Spinal cord (tissue), 9 donors: ENCODE measurements at regions not wholly inside any gene's neighbourhood (a gene's known extent, or its start where the extent isn't known, plus 50 kb on each side); places are given as distances from the start of the nearest gene placed in this dataset.

ENCODE experiments used
- DNase-seq, 6 donors: peaks; one replicate each; pipeline versions ENCODE4 v3.0.0 to v3.0.0-alpha.2; 2013 to 2015; ENCODE audit warnings: low spot score in 6 of 6, low read depth in 4 of 6
- H3K27ac ChIP-seq: one replicate; pipeline ENCODE4 v1.5.1; 2013; ENCODE audit warnings: low read depth, low read length, control low read depth
- H3K27me3 ChIP-seq: one replicate; pipeline ENCODE4 v1.6.1; 2013; ENCODE audit warnings: low read length; ENCODE audit not compliant: control insufficient read depth, insufficient read depth
- H3K36me3 ChIP-seq: one replicate; pipeline ENCODE4 v1.6.1; 2013; ENCODE audit warnings: low read length; ENCODE audit not compliant: control insufficient read depth, insufficient read depth
- H3K4me1 ChIP-seq: one replicate; pipeline ENCODE4 v1.6.1; 2013; ENCODE audit warnings: low read length; ENCODE audit not compliant: control insufficient read depth, insufficient read depth
- H3K4me3 ChIP-seq: one replicate; pipeline ENCODE4 v1.5.1; 2013; ENCODE audit warnings: low read depth, low read length, control low read depth
- H3K9me3 ChIP-seq: one replicate; pipeline ENCODE4 v1.6.1; 2013; ENCODE audit warnings: low read length; ENCODE audit not compliant: control insufficient read depth, insufficient read depth
- WGBS: methylation state at CpG from one replicate; pipeline ENCODE4 v1.1.5; 2013; ENCODE audit warnings: missing lambda C conversion rate; ENCODE audit not compliant: insufficient coverage; 5-methylcytosine and 5-hydroxymethylcytosine counted together
- donor health status: healthy.

GRCh38 chrX:79300856-79301255 is 66.3 kb downstream of the ITM2A start:
- Histone ChIP-seq H3K4me1 (no peaks in the 10 kb centered on the region), H3K27ac (no peak overlapping the region), H3K9me3 (no peaks in the 10 kb centered on the region), H3K27me3 (no peaks in the 10 kb centered on the region), H3K36me3 (no peaks in the 10 kb centered on the region), H3K4me3 (no peak overlapping the region)
- no peak for DNase-seq
- no CpG with 5 or more reads among the region's 2 CpGs for WGBS

GRCh38 chrX:79290596-79290995 is 76.5 kb downstream of the ITM2A start:
- no peak for DNase-seq
- 48% methylated on average over 3 of the region's 3 CpGs for WGBS
- no peaks in the 10 kb centered on the region for H3K4me1 ChIP-seq
- no peaks in the 10 kb centered on the region for H3K36me3 ChIP-seq
- no peaks in the 10 kb centered on the region for H3K27me3 ChIP-seq
- no peak overlapping the region for H3K27ac ChIP-seq
- no peaks in the 10 kb centered on the region for H3K9me3 ChIP-seq
- H3K4me3 ChIP-seq = no peak overlapping the region

GRCh38 chrX:79288733-79289132 is 78.4 kb downstream of the ITM2A start:
- DNase-seq = no peak
- no peaks in the 10 kb centered on the region for H3K36me3 ChIP-seq
- no peaks in the 10 kb centered on the region for H3K4me1 ChIP-seq
- no peak overlapping the region for H3K4me3 ChIP-seq
- no peaks in the 10 kb centered on the region for H3K27me3 ChIP-seq
- no peaks in the 10 kb centered on the region for H3K9me3 ChIP-seq
- 60% methylated on average over 3 of the region's 3 CpGs for WGBS
- no peak overlapping the region for H3K27ac ChIP-seq

- H3K4me1 ChIP-seq = no peaks in the 10 kb centered on the region
- no peak overlapping the region for H3K4me3 ChIP-seq
- DNase-seq = no peak
- H3K27ac ChIP-seq = no peak overlapping the region
- no peaks in the 10 kb centered on the region for H3K27me3 ChIP-seq
- WGBS = 40% methylated on average over 1 of the region's 1 CpG
- no peaks in the 10 kb centered on the region for H3K36me3 ChIP-seq
- H3K9me3 ChIP-seq = no peaks in the 10 kb centered on the region
Measured at GRCh38 chrX:79287724-79288123, 79.4 kb downstream of the ITM2A start.

- Histone ChIP-seq H3K27ac (no peak overlapping the region), H3K9me3 (no peaks in the 10 kb centered on the region), H3K27me3 (no peaks in the 10 kb centered on the region), H3K4me3 (no peak overlapping the region), H3K4me1 (no peaks in the 10 kb centered on the region), H3K36me3 (no peaks in the 10 kb centered on the region)
- WGBS = 83% methylated on average over 1 of the region's 1 CpG
- no peak for DNase-seq
Measured at GRCh38 chrX:79281775-79282174, 85.4 kb downstream of the ITM2A start.

- Histone ChIP-seq H3K36me3 (no peaks in the 10 kb centered on the region), H3K4me3 (no peak overlapping the region), H3K27me3 (no peaks in the 10 kb centered on the region), H3K4me1 (no peaks in the 10 kb centered on the region), H3K9me3 (no peaks in the 10 kb centered on the region), H3K27ac (no peak overlapping the region)
- WGBS = no CpG with 5 or more reads among the region's 4 CpGs
- peak in 1 of 6 donors; percentile 8 for DNase-seq
Measured at GRCh38 chrX:79270401-79270800, 96.7 kb downstream of the ITM2A start.

GRCh38 chrX:79268788-79269187 is 98.3 kb downstream of the ITM2A start:
- Histone ChIP-seq H3K4me1 (no peaks in the 10 kb centered on the region), H3K36me3 (no peaks in the 10 kb centered on the region), H3K9me3 (no peaks in the 10 kb centered on the region), H3K27me3 (no peaks in the 10 kb centered on the region), H3K27ac (no peak overlapping the region), H3K4me3 (no peak overlapping the region)
- no CpG with 5 or more reads among the region's 2 CpGs for WGBS
- no peak for DNase-seq

- H3K9me3 ChIP-seq = no peaks in the 10 kb centered on the region
- no peaks in the 10 kb centered on the region for H3K36me3 ChIP-seq
- 100% methylated on average over 1 of the region's 6 CpGs for WGBS
- H3K4me3 ChIP-seq = no peak overlapping the region
- no peak for DNase-seq
- H3K27ac ChIP-seq = no peak overlapping the region
- no peaks in the 10 kb centered on the region for H3K4me1 ChIP-seq
- H3K27me3 ChIP-seq = no peaks in the 10 kb centered on the region
Measured at GRCh38 chrX:79266702-79267101, 100.4 kb downstream of the ITM2A start.

- H3K27me3 ChIP-seq = no peaks in the 10 kb centered on the region
- WGBS = no CpG with 5 or more reads among the region's 1 CpG
- DNase-seq = no peak
- H3K27ac ChIP-seq = no peak overlapping the region
- no peaks in the 10 kb centered on the region for H3K36me3 ChIP-seq
- no peak overlapping the region for H3K4me3 ChIP-seq
- H3K9me3 ChIP-seq = no peaks in the 10 kb centered on the region
- no peaks in the 10 kb centered on the region for H3K4me1 ChIP-seq
Measured at GRCh38 chrX:79263550-79263949, 103.6 kb downstream of the ITM2A start.

GRCh38 chrX:79259073-79259689 is 108.0 kb downstream of the ITM2A start:
- H3K9me3 ChIP-seq = no peaks in the 10 kb centered on the region
- DNase-seq = no peak
- no peaks in the 10 kb centered on the region for H3K4me1 ChIP-seq
- H3K27ac ChIP-seq = no peak overlapping the region
- no peaks in the 10 kb centered on the region for H3K36me3 ChIP-seq
- WGBS = no CpG with 5 or more reads among the region's 2 CpGs
- no peak overlapping the region for H3K4me3 ChIP-seq
- H3K27me3 ChIP-seq = no peaks in the 10 kb centered on the region
